Muscle layer of duodenum (tissue), 2 donors: ENCODE measurements at regions not wholly inside any gene's neighbourhood (a gene's known extent, or its start where the extent isn't known, plus 50 kb on each side); places are given as distances from the start of the nearest gene placed in this dataset.

Experiments used
- H3K27ac ChIP-seq: one replicate; pipeline ENCODE4 v1.7.0; 2013; ENCODE audit warnings: mild to moderate bottlenecking, low read length
- H3K27me3 ChIP-seq: one replicate; pipeline ENCODE4 v1.7.0; 2013; ENCODE audit warnings: low read depth, mild to moderate bottlenecking, control low read depth, low read length
- H3K36me3 ChIP-seq, 2 donors: one replicate each; pipeline ENCODE4 v1.7.0; 2013; ENCODE audit warnings: low read length in 2 of 2, control low read depth in 1 of 2, mild to moderate bottlenecking in 1 of 2; ENCODE audit not compliant: insufficient read depth in 2 of 2, control insufficient read depth in 1 of 2
- H3K4me1 ChIP-seq, 2 donors: one replicate each; pipeline ENCODE4 v1.7.0; 2013; ENCODE audit warnings: low read length in 2 of 2, mild to moderate bottlenecking in 2 of 2, control low read depth in 1 of 2, moderate library complexity in 1 of 2; ENCODE audit not compliant: insufficient read depth in 2 of 2, control insufficient read depth in 1 of 2
- H3K4me3 ChIP-seq, 2 donors: one replicate each; pipeline ENCODE4 v1.7.0; 2013; ENCODE audit warnings: low read length in 2 of 2, low read depth in 1 of 2, mild to moderate bottlenecking in 1 of 2
- H3K9me3 ChIP-seq, 2 donors: one replicate each; pipeline ENCODE4 v1.7.0; 2013; ENCODE audit warnings: low read length in 2 of 2, control low read depth in 1 of 2, mild to moderate bottlenecking in 1 of 2; ENCODE audit not compliant: control insufficient read depth in 1 of 2
- donor health status: healthy.

DNA sequence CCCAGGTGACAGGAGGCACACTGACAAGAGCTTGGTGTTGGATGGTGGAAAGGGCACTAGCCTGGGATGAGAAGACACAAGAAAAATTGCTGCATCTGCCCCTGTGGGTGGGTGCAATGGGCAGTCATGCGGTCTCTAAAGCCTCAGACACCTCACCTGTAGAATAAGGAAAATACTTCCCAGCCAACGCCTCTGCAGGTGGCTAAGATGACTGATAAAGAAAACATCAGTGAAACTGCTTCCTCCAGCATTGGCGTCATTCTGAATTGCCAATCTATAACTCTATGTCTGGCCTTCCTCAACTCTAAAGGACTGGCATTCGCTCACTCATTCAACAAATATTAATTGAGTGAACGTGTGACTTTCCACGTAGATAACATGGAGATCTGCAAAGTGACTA is 100.4 kb upstream of the F3 start:
- no peak overlapping the region for H3K4me3 ChIP-seq
- no peaks in the 10 kb centered on the region for H3K9me3 ChIP-seq
- no peaks in the 10 kb centered on the region for H3K36me3 ChIP-seq
- no peak overlapping the region for H3K27ac ChIP-seq
- peaks cover 0 to 4% of the 10 kb centered on the region in 2 donors for H3K4me1 ChIP-seq
- no peaks in the 10 kb centered on the region for H3K27me3 ChIP-seq

GRCh38 chr1:94640125-94640524 is 98.6 kb upstream of the F3 start:
- Histone ChIP-seq H3K4me3 (no peak overlapping the region), H3K36me3 (no peaks in the 10 kb centered on the region), H3K27ac (no peak overlapping the region), H3K4me1 (peaks cover 0 to 4% of the 10 kb centered on the region in 2 donors), H3K27me3 (no peaks in the 10 kb centered on the region), H3K9me3 (no peaks in the 10 kb centered on the region)

DNA sequence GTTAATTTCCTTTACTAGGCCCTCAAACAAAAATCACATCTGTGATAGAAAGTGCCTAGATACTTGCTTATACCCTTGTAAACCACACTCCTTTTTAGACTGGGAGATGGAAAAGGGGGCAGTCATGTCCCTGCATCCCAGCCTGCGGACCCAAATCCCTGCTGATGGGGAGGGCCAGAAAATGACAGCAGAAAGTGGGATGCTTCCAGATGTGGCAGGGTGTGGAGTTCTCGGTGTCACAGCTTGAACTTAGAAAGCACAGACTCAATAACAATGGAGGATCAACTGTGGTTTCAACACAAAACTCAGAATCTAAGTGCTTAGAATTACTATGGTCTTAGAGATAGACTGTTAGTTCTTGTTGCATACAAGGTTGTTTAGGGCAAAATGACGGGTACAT is 95.6 kb upstream of the F3 start:
- Histone ChIP-seq H3K27me3 (no peaks in the 10 kb centered on the region), H3K4me1 (no peaks in the 10 kb centered on the region), H3K4me3 (no peak overlapping the region), H3K27ac (no peak overlapping the region), H3K36me3 (no peaks in the 10 kb centered on the region), H3K9me3 (no peaks in the 10 kb centered on the region)

DNA sequence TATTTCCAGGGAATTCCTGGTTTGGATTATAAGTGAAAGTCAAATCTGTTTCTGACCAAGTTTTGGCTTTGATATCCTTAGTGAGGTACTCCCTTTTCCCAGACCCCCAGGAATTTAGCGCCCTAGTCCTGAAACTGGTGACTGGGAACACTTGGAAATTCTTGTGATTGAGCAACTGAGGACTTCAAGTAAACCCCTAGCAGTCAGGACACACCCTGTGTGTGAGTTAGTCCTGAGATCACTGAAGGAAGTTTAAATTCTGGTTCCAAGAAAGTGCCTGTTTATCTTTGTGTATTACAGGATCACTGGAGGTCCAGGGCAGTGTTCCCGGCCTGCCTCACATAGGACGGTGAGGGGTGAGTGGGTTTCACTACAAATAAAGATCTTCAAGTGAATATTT is 95.1 kb upstream of the F3 start:
- H3K27me3 ChIP-seq, result no peaks in the 10 kb centered on the region
- H3K4me1 ChIP-seq, result no peaks in the 10 kb centered on the region
- H3K4me3 ChIP-seq, result no peak overlapping the region
- H3K36me3 ChIP-seq, result no peaks in the 10 kb centered on the region
- H3K27ac ChIP-seq, result no peak overlapping the region
- no peaks in the 10 kb centered on the region for H3K9me3 ChIP-seq

DNA sequence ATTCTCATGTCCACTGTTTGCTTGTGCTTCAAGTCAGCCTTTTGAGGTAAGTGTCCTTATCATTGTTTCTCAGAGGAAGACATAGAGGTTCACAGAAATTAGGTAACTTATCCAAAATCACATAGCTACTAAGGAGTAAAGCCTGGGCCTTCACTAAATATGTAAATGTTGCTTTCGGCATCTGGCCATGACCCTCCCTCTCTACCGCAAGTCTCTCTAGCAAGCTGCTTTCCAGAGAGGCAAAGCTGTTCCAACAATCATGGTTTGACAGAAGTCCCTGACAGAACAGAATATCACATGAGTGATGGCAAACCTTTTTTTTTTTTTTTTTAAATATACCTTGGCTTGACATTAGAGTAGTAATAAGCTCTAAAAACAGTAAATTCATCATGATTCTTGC is 94.5 kb upstream of the F3 start:
- no peaks in the 10 kb centered on the region for H3K9me3 ChIP-seq
- H3K4me3 ChIP-seq, result no peak overlapping the region
- H3K27me3 ChIP-seq, result no peaks in the 10 kb centered on the region
- H3K36me3 ChIP-seq, result no peaks in the 10 kb centered on the region
- H3K27ac ChIP-seq, result no peak overlapping the region
- no peaks in the 10 kb centered on the region for H3K4me1 ChIP-seq

- H3K9me3 ChIP-seq, result no peaks in the 10 kb centered on the region
These were observed 93.4 kb upstream of the F3 start for GRCh38 chr1:94634977-94635416.

DNA sequence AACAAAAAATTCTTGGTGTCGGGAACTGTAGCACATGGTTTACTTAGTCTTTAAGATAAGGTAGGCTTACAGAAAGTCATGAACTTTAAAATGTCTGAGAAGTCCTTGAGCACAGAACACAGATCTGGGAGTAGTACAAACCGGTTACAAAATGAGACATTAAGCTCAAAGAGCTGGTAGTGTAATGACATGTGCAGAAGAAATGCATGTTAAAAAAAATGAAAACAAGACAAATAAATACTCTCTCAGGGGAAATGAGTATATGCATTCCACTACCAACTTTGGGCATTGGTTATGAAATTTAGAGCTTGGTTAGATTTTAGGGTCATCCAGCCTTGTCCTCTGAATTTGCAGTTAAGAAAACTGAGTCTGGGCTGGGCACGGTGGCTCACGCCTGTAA is 91.5 kb upstream of the F3 start:
- H3K4me1 ChIP-seq, result no peaks in the 10 kb centered on the region
- no peaks in the 10 kb centered on the region for H3K27me3 ChIP-seq
- no peak overlapping the region for H3K27ac ChIP-seq

More at GRCh38 chr1:94634977-94635416, 93.4 kb upstream of the F3 start:
- H3K27me3 ChIP-seq, result no peaks in the 10 kb centered on the region
- H3K4me1 ChIP-seq, result no peaks in the 10 kb centered on the region
- H3K27ac ChIP-seq, result no peak overlapping the region
- no peaks in the 10 kb centered on the region for H3K36me3 ChIP-seq
- H3K4me3 ChIP-seq, result no peak overlapping the region

DNA sequence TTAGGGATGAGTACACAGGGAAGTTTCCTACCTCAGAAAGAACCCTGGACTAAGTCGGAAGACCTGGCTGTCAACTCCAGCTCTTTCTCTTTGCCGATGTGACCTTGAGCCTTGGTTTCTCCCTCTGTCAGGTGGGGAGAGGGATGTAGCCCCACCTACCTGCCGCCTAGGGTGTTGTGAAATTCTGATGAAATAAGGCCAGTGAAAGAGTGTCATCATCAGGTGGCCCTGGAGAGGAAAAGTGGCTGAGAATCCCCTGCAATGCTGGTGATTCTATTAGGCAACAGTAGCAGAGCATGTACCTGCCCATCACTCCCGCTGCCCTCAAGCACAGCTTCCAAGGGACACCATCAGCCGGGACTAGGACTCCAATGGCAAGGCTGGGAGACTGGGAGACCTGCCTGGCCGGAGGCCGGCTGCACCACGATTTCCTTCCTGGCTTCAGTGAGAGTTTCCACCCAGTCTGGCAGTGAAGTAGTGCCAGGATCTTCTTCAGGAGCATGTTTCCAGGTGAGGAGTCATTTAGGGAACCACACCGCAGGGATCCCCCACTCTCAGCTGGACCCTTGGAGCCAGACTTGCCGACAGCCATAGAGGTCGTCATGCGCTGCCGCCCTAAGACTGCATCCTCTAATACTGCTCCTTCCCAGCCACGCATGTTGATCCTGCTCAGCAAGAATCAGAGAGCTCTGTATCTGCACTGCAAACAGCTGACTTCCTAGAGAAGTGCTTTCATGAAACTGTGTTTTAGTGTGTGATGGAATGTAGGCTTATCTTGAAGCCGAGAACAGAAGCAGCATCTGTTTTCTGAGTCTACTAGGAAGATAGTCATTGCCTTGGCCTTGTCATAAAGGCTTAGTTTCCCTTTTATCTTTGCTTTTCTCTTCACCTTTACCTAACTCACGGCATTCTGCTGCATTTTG is 88.0 kb upstream of the F3 start:
- Histone ChIP-seq H3K9me3 (no peaks in the 10 kb centered on the region), H3K36me3 (no peaks in the 10 kb centered on the region), H3K27me3 (no peaks in the 10 kb centered on the region), H3K4me3 (no peak overlapping the region), H3K4me1 (no peaks in the 10 kb centered on the region), H3K27ac (no peak overlapping the region)

More for the DNA sequence above, 91.5 kb upstream of the F3 start:
- no peaks in the 10 kb centered on the region for H3K36me3 ChIP-seq
- H3K4me3 ChIP-seq, result no peak overlapping the region
- H3K9me3 ChIP-seq, result no peaks in the 10 kb centered on the region

- H3K4me3 ChIP-seq, result no peak overlapping the region
- H3K27me3 ChIP-seq, result no peaks in the 10 kb centered on the region
- no peaks in the 10 kb centered on the region for H3K36me3 ChIP-seq
- H3K27ac ChIP-seq, result no peak overlapping the region
- no peaks in the 10 kb centered on the region for H3K4me1 ChIP-seq
- no peaks in the 10 kb centered on the region for H3K9me3 ChIP-seq
These were observed 86.9 kb upstream of the F3 start for GRCh38 chr1:94628499-94628843.

GRCh38 chr1:94627771-94628498 is 86.4 kb upstream of the F3 start:
- no peak overlapping the region for H3K27ac ChIP-seq
- no peaks in the 10 kb centered on the region for H3K9me3 ChIP-seq
- H3K27me3 ChIP-seq, result no peaks in the 10 kb centered on the region
- H3K36me3 ChIP-seq, result no peaks in the 10 kb centered on the region
- no peak overlapping the region for H3K4me3 ChIP-seq
- H3K4me1 ChIP-seq, result no peaks in the 10 kb centered on the region

- H3K36me3 ChIP-seq, result no peaks in the 10 kb centered on the region
- H3K4me1 ChIP-seq, result peaks cover 0 to 13% of the 10 kb centered on the region in 2 donors
- H3K4me3 ChIP-seq, result no peak overlapping the region
- no peaks in the 10 kb centered on the region for H3K27me3 ChIP-seq
- no peaks in the 10 kb centered on the region for H3K9me3 ChIP-seq
- H3K27ac ChIP-seq, result no peak overlapping the region
These were observed 82.6 kb upstream of the F3 start for GRCh38 chr1:94624203-94624602.
